ENCODE measurements at regions not wholly inside any gene's neighbourhood (a gene's known extent, or its start where the extent isn't known, plus 50 kb on each side); places are given as distances from the start of the nearest gene placed in this dataset.

GRCh38 chr2:177053716-177054115 lies 158.9 kb upstream of the HNRNPA3 start:
- Histone ChIP-seq H3K4me1 (ENCODE audit: control insufficient read depth in 1 of 2, insufficient read depth in 2 of 2, low read length in 2 of 2) (no peaks in the 10 kb centered on the region), H3K27me3 (ENCODE audit: control insufficient read depth in 1 of 2, insufficient read depth in 2 of 2, low read length in 2 of 2) (peaks cover 0 to 5% of the 10 kb centered on the region in 2 donors), H3K27ac (ENCODE audit: low read depth, low read length) (no peak overlapping the region), H3K4me3 (ENCODE audit: low read depth in 1 of 2, low read length in 2 of 2) (no peak overlapping the region), H3K36me3 (ENCODE audit: control insufficient read depth in 1 of 2, insufficient read depth in 2 of 2, low read length in 2 of 2) (no peaks in the 10 kb centered on the region), H3K9ac (ENCODE audit: low read depth in 1 of 2, low read length in 2 of 2) (no peak overlapping the region), H3K9me3 (ENCODE audit: control insufficient read depth in 1 of 2, low read length in 2 of 2) (no peaks in the 10 kb centered on the region)

- Histone ChIP-seq H3K27me3 (ENCODE audit: control insufficient read depth in 1 of 2, insufficient read depth in 2 of 2, low read length in 2 of 2) (no peaks in the 10 kb centered on the region), H3K4me1 (ENCODE audit: control insufficient read depth in 1 of 2, insufficient read depth in 2 of 2, low read length in 2 of 2) (no peaks in the 10 kb centered on the region), H3K9ac (ENCODE audit: low read depth in 1 of 2, low read length in 2 of 2) (no peak overlapping the region), H3K36me3 (ENCODE audit: control insufficient read depth in 1 of 2, insufficient read depth in 2 of 2, low read length in 2 of 2) (no peaks in the 10 kb centered on the region), H3K27ac (ENCODE audit: low read depth, low read length) (no peak overlapping the region), H3K4me3 (ENCODE audit: low read depth in 1 of 2, low read length in 2 of 2) (no peak overlapping the region), H3K9me3 (ENCODE audit: control insufficient read depth in 1 of 2, low read length in 2 of 2) (no peaks in the 10 kb centered on the region)
Measured at GRCh38 chr2:177056481-177056929, 156.1 kb upstream of the HNRNPA3 start.

- Histone ChIP-seq H3K36me3 (ENCODE audit: control insufficient read depth in 1 of 2, insufficient read depth in 2 of 2, low read length in 2 of 2) (no peaks in the 10 kb centered on the region), H3K27ac (ENCODE audit: low read depth, low read length) (no peak overlapping the region), H3K4me3 (ENCODE audit: low read depth in 1 of 2, low read length in 2 of 2) (no peak overlapping the region), H3K4me1 (ENCODE audit: control insufficient read depth in 1 of 2, insufficient read depth in 2 of 2, low read length in 2 of 2) (no peaks in the 10 kb centered on the region), H3K9me3 (ENCODE audit: control insufficient read depth in 1 of 2, low read length in 2 of 2) (no peaks in the 10 kb centered on the region), H3K27me3 (ENCODE audit: control insufficient read depth in 1 of 2, insufficient read depth in 2 of 2, low read length in 2 of 2) (peaks cover 0 to 3% of the 10 kb centered on the region in 2 donors), H3K9ac (ENCODE audit: low read depth in 1 of 2, low read length in 2 of 2) (no peak overlapping the region)
Measured at GRCh38 chr2:177058747-177059146, 153.8 kb upstream of the HNRNPA3 start.

- no peak overlapping the region for H3K27ac ChIP-seq (ENCODE audit: low read depth, low read length)
- H3K9ac ChIP-seq (ENCODE audit: low read depth in 1 of 2, low read length in 2 of 2): no peak overlapping the region
- H3K36me3 ChIP-seq (ENCODE audit: control insufficient read depth in 1 of 2, insufficient read depth in 2 of 2, low read length in 2 of 2): no peaks in the 10 kb centered on the region
- no peaks in the 10 kb centered on the region for H3K4me1 ChIP-seq (ENCODE audit: control insufficient read depth in 1 of 2, insufficient read depth in 2 of 2, low read length in 2 of 2)
- H3K9me3 ChIP-seq (ENCODE audit: control insufficient read depth in 1 of 2, low read length in 2 of 2): no peaks in the 10 kb centered on the region
- peaks cover 0 to 3% of the 10 kb centered on the region in 2 donors for H3K27me3 ChIP-seq (ENCODE audit: control insufficient read depth in 1 of 2, insufficient read depth in 2 of 2, low read length in 2 of 2)
- H3K4me3 ChIP-seq (ENCODE audit: low read depth in 1 of 2, low read length in 2 of 2): no peak overlapping the region
Measured at GRCh38 chr2:177059293-177059692, 153.3 kb upstream of the HNRNPA3 start.

GRCh38 chr2:177063331-177063730 lies 149.3 kb upstream of the HNRNPA3 start:
- H3K4me3 ChIP-seq (ENCODE audit: low read depth in 1 of 2, low read length in 2 of 2): no peak overlapping the region
- H3K27ac ChIP-seq (ENCODE audit: low read depth, low read length): no peak overlapping the region
- no peak overlapping the region for H3K9ac ChIP-seq (ENCODE audit: low read depth in 1 of 2, low read length in 2 of 2)
- H3K9me3 ChIP-seq (ENCODE audit: control insufficient read depth in 1 of 2, low read length in 2 of 2): no peaks in the 10 kb centered on the region
- H3K27me3 ChIP-seq (ENCODE audit: control insufficient read depth in 1 of 2, insufficient read depth in 2 of 2, low read length in 2 of 2): peaks cover 3 to 7% of the 10 kb centered on the region in 2 donors
- H3K36me3 ChIP-seq (ENCODE audit: control insufficient read depth in 1 of 2, insufficient read depth in 2 of 2, low read length in 2 of 2): no peaks in the 10 kb centered on the region
- H3K4me1 ChIP-seq (ENCODE audit: control insufficient read depth in 1 of 2, insufficient read depth in 2 of 2, low read length in 2 of 2): no peaks in the 10 kb centered on the region

GRCh38 chr2:177064422-177064821 lies 148.2 kb upstream of the HNRNPA3 start:
- H3K27me3 ChIP-seq (ENCODE audit: control insufficient read depth in 1 of 2, insufficient read depth in 2 of 2, low read length in 2 of 2): peaks cover 3 to 7% of the 10 kb centered on the region in 2 donors
- H3K27ac ChIP-seq (ENCODE audit: low read depth, low read length): no peak overlapping the region
- no peaks in the 10 kb centered on the region for H3K4me1 ChIP-seq (ENCODE audit: control insufficient read depth in 1 of 2, insufficient read depth in 2 of 2, low read length in 2 of 2)
- no peaks in the 10 kb centered on the region for H3K36me3 ChIP-seq (ENCODE audit: control insufficient read depth in 1 of 2, insufficient read depth in 2 of 2, low read length in 2 of 2)
- no peak overlapping the region for H3K4me3 ChIP-seq (ENCODE audit: low read depth in 1 of 2, low read length in 2 of 2)
- no peaks in the 10 kb centered on the region for H3K9me3 ChIP-seq (ENCODE audit: control insufficient read depth in 1 of 2, low read length in 2 of 2)
- no peak overlapping the region for H3K9ac ChIP-seq (ENCODE audit: low read depth in 1 of 2, low read length in 2 of 2)

- H3K4me3 ChIP-seq (ENCODE audit: low read depth in 1 of 2, low read length in 2 of 2): no peak overlapping the region
- H3K4me1 ChIP-seq (ENCODE audit: control insufficient read depth in 1 of 2, insufficient read depth in 2 of 2, low read length in 2 of 2): no peaks in the 10 kb centered on the region
- H3K27me3 ChIP-seq (ENCODE audit: control insufficient read depth in 1 of 2, insufficient read depth in 2 of 2, low read length in 2 of 2): peaks cover 3 to 4% of the 10 kb centered on the region in 2 donors
- no peaks in the 10 kb centered on the region for H3K36me3 ChIP-seq (ENCODE audit: control insufficient read depth in 1 of 2, insufficient read depth in 2 of 2, low read length in 2 of 2)
- no peak overlapping the region for H3K27ac ChIP-seq (ENCODE audit: low read depth, low read length)
- H3K9me3 ChIP-seq (ENCODE audit: control insufficient read depth in 1 of 2, low read length in 2 of 2): no peaks in the 10 kb centered on the region
- no peak overlapping the region for H3K9ac ChIP-seq (ENCODE audit: low read depth in 1 of 2, low read length in 2 of 2)
Measured at GRCh38 chr2:177068967-177069366, 143.6 kb upstream of the HNRNPA3 start.

GRCh38 chr2:177072090-177072489 lies 140.5 kb upstream of the HNRNPA3 start:
- H3K27ac ChIP-seq (ENCODE audit: low read depth, low read length): no peak overlapping the region
- no peak overlapping the region for H3K9ac ChIP-seq (ENCODE audit: low read depth in 1 of 2, low read length in 2 of 2)
- no peaks in the 10 kb centered on the region for H3K36me3 ChIP-seq (ENCODE audit: control insufficient read depth in 1 of 2, insufficient read depth in 2 of 2, low read length in 2 of 2)
- no peaks in the 10 kb centered on the region for H3K9me3 ChIP-seq (ENCODE audit: control insufficient read depth in 1 of 2, low read length in 2 of 2)
- H3K4me1 ChIP-seq (ENCODE audit: control insufficient read depth in 1 of 2, insufficient read depth in 2 of 2, low read length in 2 of 2): no peaks in the 10 kb centered on the region
- H3K27me3 ChIP-seq (ENCODE audit: control insufficient read depth in 1 of 2, insufficient read depth in 2 of 2, low read length in 2 of 2): peaks cover 4 to 6% of the 10 kb centered on the region in 2 donors
- H3K4me3 ChIP-seq (ENCODE audit: low read depth in 1 of 2, low read length in 2 of 2): no peak overlapping the region

- Histone ChIP-seq H3K4me3 (ENCODE audit: low read depth in 1 of 2, low read length in 2 of 2) (no peak overlapping the region), H3K4me1 (ENCODE audit: control insufficient read depth in 1 of 2, insufficient read depth in 2 of 2, low read length in 2 of 2) (no peaks in the 10 kb centered on the region), H3K27ac (ENCODE audit: low read depth, low read length) (no peak overlapping the region), H3K27me3 (ENCODE audit: control insufficient read depth in 1 of 2, insufficient read depth in 2 of 2, low read length in 2 of 2) (peaks cover 3 to 4% of the 10 kb centered on the region in 2 donors), H3K36me3 (ENCODE audit: control insufficient read depth in 1 of 2, insufficient read depth in 2 of 2, low read length in 2 of 2) (no peaks in the 10 kb centered on the region), H3K9me3 (ENCODE audit: control insufficient read depth in 1 of 2, low read length in 2 of 2) (no peaks in the 10 kb centered on the region), H3K9ac (ENCODE audit: low read depth in 1 of 2, low read length in 2 of 2) (no peak overlapping the region)
Measured at GRCh38 chr2:177073611-177074010, 139.0 kb upstream of the HNRNPA3 start.

GRCh38 chr2:177074099-177074710 lies 138.4 kb upstream of the HNRNPA3 start:
- Histone ChIP-seq H3K27me3 (ENCODE audit: control insufficient read depth in 1 of 2, insufficient read depth in 2 of 2, low read length in 2 of 2) (peaks cover 3 to 4% of the 10 kb centered on the region in 2 donors), H3K9ac (ENCODE audit: low read depth in 1 of 2, low read length in 2 of 2) (no peak overlapping the region), H3K4me3 (ENCODE audit: low read depth in 1 of 2, low read length in 2 of 2) (no peak overlapping the region), H3K27ac (ENCODE audit: low read depth, low read length) (no peak overlapping the region), H3K4me1 (ENCODE audit: control insufficient read depth in 1 of 2, insufficient read depth in 2 of 2, low read length in 2 of 2) (no peaks in the 10 kb centered on the region), H3K9me3 (ENCODE audit: control insufficient read depth in 1 of 2, low read length in 2 of 2) (no peaks in the 10 kb centered on the region), H3K36me3 (ENCODE audit: control insufficient read depth in 1 of 2, insufficient read depth in 2 of 2, low read length in 2 of 2) (no peaks in the 10 kb centered on the region)

Measured in duodenal mucosa (tissue), 2 donors.